ENCODE measurements at regions not wholly inside any gene's neighbourhood (a gene's known extent, or its start where the extent isn't known, plus 50 kb on each side); places are given as distances from the start of the nearest gene placed in this dataset.

GRCh38 chr5:2461701-2462691 lies 289.5 kb downstream of the IRX2 start:
- Histone ChIP-seq H3K9ac (ENCODE audit: low read length) (no peak overlapping the region), H3K4me3 (ENCODE audit: low read length) (no peak overlapping the region), H4K20me1 (ENCODE audit: insufficient read depth) (no peaks in the 10 kb centered on the region), H3K27ac (ENCODE audit: low read length) (no peak overlapping the region), H3K9me3 (ENCODE audit: low read length) (no peaks in the 10 kb centered on the region), H3F3A (ENCODE audit: insufficient read depth, low read length, poor library complexity, severe bottlenecking) (no peaks in the 10 kb centered on the region), H3K4me2 (ENCODE audit: low read length) (no peak overlapping the region), H3K36me3 (ENCODE audit: insufficient read depth, low read length) (no peaks in the 10 kb centered on the region), H3K9me2 (ENCODE audit: insufficient read depth, low read length) (no peaks in the 10 kb centered on the region), H3K79me2 (replicated peaks; ENCODE audit: insufficient read depth, low read length) (no peaks in the 10 kb centered on the region), H3K27me3 (ENCODE audit: insufficient read depth, low read depth, low read length) (no peaks in the 10 kb centered on the region), H2AFZ (ENCODE audit: low read depth, low read length) (no peak overlapping the region)
- TF ChIP-seq CTCF (IDR thresholded peaks at IDR 0.05; ENCODE audit: poor library complexity, severe bottlenecking) (no peak), POLR2AphosphoS5 (IDR thresholded peaks at IDR 0.05) (no peak), REST (IDR thresholded peaks at IDR 0.05; ENCODE audit: borderline replicate concordance) (no peak), EZH2 (IDR thresholded peaks at IDR 0.05; ENCODE audit: borderline replicate concordance, insufficient read depth, low read length, poor library complexity, severe bottlenecking) (no peak), SMC3 (conservative IDR thresholded peaks at IDR 0.05; ENCODE audit: poor library complexity) (no peak), TAF1 (IDR thresholded peaks at IDR 0.05; ENCODE audit: low read depth) (no peak), RAD21 (conservative IDR thresholded peaks at IDR 0.05) (no peak), EP300 (conservative IDR thresholded peaks at IDR 0.05; ENCODE audit: poor library complexity, severe bottlenecking) (no peak), MXI1 (conservative IDR thresholded peaks at IDR 0.05; ENCODE audit: poor library complexity, severe bottlenecking) (no peak)

- no peaks in the 10 kb centered on the region for H3K79me2 ChIP-seq (replicated peaks; ENCODE audit: insufficient read depth, low read length)
- no peaks in the 10 kb centered on the region for H3K27me3 ChIP-seq (ENCODE audit: insufficient read depth, low read depth, low read length)
- no peak overlapping the region for H2AFZ ChIP-seq (ENCODE audit: low read depth, low read length)
- no peaks in the 10 kb centered on the region for H3K9me3 ChIP-seq (ENCODE audit: low read length)
- no peaks in the 10 kb centered on the region for H3K36me3 ChIP-seq (ENCODE audit: insufficient read depth, low read length)
- TF ChIP-seq RAD21 (conservative IDR thresholded peaks at IDR 0.05), result no peak
- TF ChIP-seq MXI1 (conservative IDR thresholded peaks at IDR 0.05; ENCODE audit: poor library complexity, severe bottlenecking), result no peak
- TF ChIP-seq POLR2AphosphoS5 (IDR thresholded peaks at IDR 0.05), result no peak
- TF ChIP-seq REST (IDR thresholded peaks at IDR 0.05; ENCODE audit: borderline replicate concordance), result no peak
- no peak for TF ChIP-seq CTCF (IDR thresholded peaks at IDR 0.05; ENCODE audit: poor library complexity, severe bottlenecking)
- TF ChIP-seq SMC3 (conservative IDR thresholded peaks at IDR 0.05; ENCODE audit: poor library complexity), result no peak
- no peak for TF ChIP-seq EZH2 (IDR thresholded peaks at IDR 0.05; ENCODE audit: borderline replicate concordance, insufficient read depth, low read length, poor library complexity, severe bottlenecking)
- no peak for TF ChIP-seq EP300 (conservative IDR thresholded peaks at IDR 0.05; ENCODE audit: poor library complexity, severe bottlenecking)
- no peak for TF ChIP-seq TAF1 (IDR thresholded peaks at IDR 0.05; ENCODE audit: low read depth)
- no peaks in the 10 kb centered on the region for H4K20me1 ChIP-seq (ENCODE audit: insufficient read depth)
- no peaks in the 10 kb centered on the region for H3F3A ChIP-seq (ENCODE audit: insufficient read depth, low read length, poor library complexity, severe bottlenecking)
- no peak overlapping the region for H3K4me3 ChIP-seq (ENCODE audit: low read length)
- H3K9me2 ChIP-seq (ENCODE audit: insufficient read depth, low read length), result no peaks in the 10 kb centered on the region
- H3K4me2 ChIP-seq (ENCODE audit: low read length), result no peak overlapping the region
- H3K27ac ChIP-seq (ENCODE audit: low read length), result no peak overlapping the region
- no peak overlapping the region for H3K9ac ChIP-seq (ENCODE audit: low read length)
These were observed 291.4 kb downstream of the IRX2 start for GRCh38 chr5:2460098-2460497.

Measured in neural cell (in vitro differentiated cells).